ENCODE measurements at regions not wholly inside any gene's neighbourhood (a gene's known extent, or its start where the extent isn't known, plus 50 kb on each side); places are given as distances from the start of the nearest gene placed in this dataset.

DNA sequence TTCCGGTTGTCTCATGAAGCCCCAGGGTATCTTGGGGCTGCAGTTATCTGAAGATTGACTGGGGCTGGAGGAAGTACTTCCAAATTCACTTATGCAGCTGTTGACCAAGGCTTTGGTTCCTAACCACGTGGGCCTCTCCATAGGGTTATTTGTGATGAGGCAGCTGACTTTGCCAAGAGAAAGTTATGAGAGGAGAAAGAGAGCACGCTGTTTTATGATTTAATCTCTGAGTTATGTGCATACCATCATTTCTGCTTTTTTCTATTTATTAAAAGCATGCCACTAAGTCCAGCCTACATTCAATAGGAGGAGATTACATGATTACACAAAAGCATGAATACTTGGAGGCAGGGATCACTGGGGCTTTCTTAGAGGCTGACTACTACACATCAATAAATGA is 215.5 kb downstream of the NHLRC3 start:
- no peak for TF ChIP-seq CTCF (conservative IDR thresholded peaks at IDR 0.05; ENCODE audit: low read depth)
- CTCF ChIA-PET: no interaction called here
- POLR2A ChIA-PET (ENCODE audit: low non-redundant PET): no interaction called here
- H3K27ac ChIP-seq: no peak overlapping the region
- DNase-seq (ENCODE audit: low spot score): no peak

GRCh38 chr13:39254601-39255000 is 216.3 kb downstream of the NHLRC3 start:
- ChIA-PET POLR2A (ENCODE audit: low non-redundant PET) (no interaction called here), CTCF (no interaction called here)
- no peak for TF ChIP-seq CTCF (conservative IDR thresholded peaks at IDR 0.05; ENCODE audit: low read depth)
- DNase-seq (ENCODE audit: low spot score): no peak
- H3K27ac ChIP-seq: no peak overlapping the region

DNA sequence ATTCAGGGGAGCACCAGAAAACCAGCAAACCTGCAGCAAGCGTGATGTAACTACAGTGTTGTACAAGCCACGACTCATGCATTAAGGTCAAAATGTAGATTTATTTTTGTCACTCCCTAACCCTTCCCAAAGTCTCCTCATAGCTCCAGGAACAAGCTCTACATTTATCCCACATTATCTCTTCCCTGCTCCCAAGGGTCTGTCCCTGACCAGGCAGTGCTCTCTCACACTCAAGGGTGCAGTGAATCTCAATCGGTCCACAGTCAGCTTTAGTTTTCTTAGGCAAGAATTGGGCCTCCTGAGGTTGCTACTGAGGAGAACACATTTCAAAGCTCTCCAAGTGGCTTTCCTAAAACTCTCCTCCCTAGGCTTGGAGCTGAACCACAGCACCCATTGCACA is 219.4 kb downstream of the NHLRC3 start:
- POLR2A ChIA-PET (ENCODE audit: low non-redundant PET): no interaction called here
- CTCF ChIA-PET: no interaction called here
- no peak for TF ChIP-seq CTCF (conservative IDR thresholded peaks at IDR 0.05; ENCODE audit: low read depth)
- no peak overlapping the region for H3K27ac ChIP-seq
- no peak for DNase-seq (ENCODE audit: low spot score)

DNA sequence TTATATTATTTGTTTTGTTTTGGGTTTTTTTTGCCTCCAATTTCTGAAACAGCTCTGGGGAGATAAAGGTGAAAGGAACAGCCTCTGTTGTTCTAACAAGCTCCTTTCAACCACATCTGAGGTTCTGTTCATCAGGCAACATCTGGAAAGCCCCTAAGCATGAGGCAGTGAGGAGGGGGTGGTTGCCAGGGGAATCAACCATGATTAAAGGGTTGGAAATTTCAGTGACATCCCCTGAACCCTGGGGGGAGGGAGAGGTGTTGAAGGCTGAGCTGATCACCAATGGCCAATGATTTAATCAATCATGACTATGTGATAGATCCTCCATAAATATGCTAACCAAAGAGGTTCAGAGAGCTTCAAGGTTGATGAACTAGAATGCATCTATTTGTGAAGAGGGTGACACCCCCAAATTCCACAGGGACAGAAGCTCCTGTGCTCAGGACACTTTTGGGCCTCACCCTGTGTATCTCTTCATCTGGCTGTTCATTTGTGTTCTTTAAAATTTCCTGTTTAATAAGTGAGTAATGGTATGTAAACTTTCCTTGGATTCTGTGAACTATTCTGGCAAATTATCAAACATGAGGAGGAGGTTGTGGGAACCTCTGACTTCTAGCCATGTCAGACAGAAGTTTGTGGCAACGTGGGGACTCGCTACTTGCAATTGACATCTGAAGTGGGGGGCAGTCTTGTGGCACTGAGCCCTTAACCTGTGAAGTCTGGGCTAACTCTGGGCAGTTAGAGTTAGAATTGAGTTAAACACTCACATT is 221.3 kb downstream of the NHLRC3 start:
- no peak overlapping the region for H3K27ac ChIP-seq
- DNase-seq (ENCODE audit: low spot score): no peak
- CTCF ChIA-PET: interaction anchor here (0.6 to 1.5 kb wide), 2 partner anchors 115 to 351 kb away, joined by 3 to 5 read pairs; no protein-coding TSS in a partner anchor
- TF ChIP-seq CTCF (conservative IDR thresholded peaks at IDR 0.05; ENCODE audit: low read depth): no peak
- POLR2A ChIA-PET (ENCODE audit: low non-redundant PET): no interaction called here

DNA sequence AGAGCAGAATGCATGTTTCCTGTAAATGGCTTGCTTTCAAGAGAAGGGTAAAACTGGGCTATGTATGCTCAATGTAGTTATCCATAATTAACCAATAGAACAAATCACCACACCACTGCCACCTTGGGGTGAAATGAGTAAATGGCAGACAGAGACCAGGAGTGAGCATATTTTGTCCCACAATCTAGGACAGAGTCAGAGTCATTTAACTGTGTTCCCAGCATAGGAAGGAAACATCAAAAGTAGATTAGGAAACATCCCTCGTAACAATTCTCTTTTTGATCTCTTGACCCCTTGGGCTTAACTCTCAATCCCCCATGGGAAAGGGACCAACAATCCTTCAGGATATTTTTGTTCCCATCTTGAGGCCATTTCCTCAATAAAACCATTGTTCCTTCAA is 224.8 kb downstream of the NHLRC3 start:
- ChIA-PET POLR2A (ENCODE audit: low non-redundant PET) (no interaction called here), CTCF (no interaction called here)
- no peak overlapping the region for H3K27ac ChIP-seq
- DNase-seq (ENCODE audit: low spot score): peak; percentile 60
- TF ChIP-seq CTCF (conservative IDR thresholded peaks at IDR 0.05; ENCODE audit: low read depth): peak; percentile 70

DNA sequence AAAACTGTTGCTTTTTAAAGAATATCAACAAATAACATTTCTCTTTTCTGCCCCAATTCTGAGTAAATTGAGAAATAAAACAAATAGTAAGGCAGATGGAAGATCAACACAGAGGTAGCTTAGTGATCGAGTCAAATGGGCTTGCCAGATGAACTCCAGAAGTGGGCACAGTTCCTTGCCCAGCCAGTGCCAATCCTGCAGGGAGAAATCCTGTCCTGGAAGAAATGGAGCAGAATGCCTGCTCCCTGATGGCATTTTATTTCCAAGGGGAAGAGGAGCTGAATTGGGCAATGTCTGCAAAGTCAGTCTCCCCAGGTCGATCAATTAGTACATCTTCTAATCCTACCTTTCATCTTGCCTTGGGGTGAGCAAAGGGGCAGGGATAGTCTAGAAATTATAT is 225.3 kb downstream of the NHLRC3 start:
- ChIA-PET CTCF (interaction anchor here (1.1 kb wide), 1 partner anchor 353 kb away, joined by 3 read pairs; no protein-coding TSS in a partner anchor), POLR2A (ENCODE audit: low non-redundant PET) (no interaction called here)

More for the DNA sequence above, 225.3 kb downstream of the NHLRC3 start:
- no peak for DNase-seq (ENCODE audit: low spot score)
- no peak overlapping the region for H3K27ac ChIP-seq
- no peak for TF ChIP-seq CTCF (conservative IDR thresholded peaks at IDR 0.05; ENCODE audit: low read depth)
